ENCODE measurements at regions not wholly inside any gene's neighbourhood (a gene's known extent, or its start where the extent isn't known, plus 50 kb on each side); places are given as distances from the start of the nearest gene placed in this dataset.

GRCh38 chr2:106257830-106258229, 63.7 kb upstream of the UXS1 start (continued):
- no peak for TF ChIP-seq BRCA1 (IDR thresholded peaks at IDR 0.05; ENCODE audit: low read depth, low read length)
- TF ChIP-seq ZNF274 (IDR thresholded peaks at IDR 0.05; ENCODE audit: borderline replicate concordance, extremely low read depth, low read length): no peak
- TF ChIP-seq SP2 (IDR thresholded peaks at IDR 0.05; ENCODE audit: low read length): no peak
